Suprapubic skin (tissue), 3 donors: ENCODE measurements at regions not wholly inside any gene's neighbourhood (a gene's known extent, or its start where the extent isn't known, plus 50 kb on each side); places are given as distances from the start of the nearest gene placed in this dataset.

ENCODE experiments used
- CTCF ChIP-seq, 2 donors: fragments of 200-600 bp in 1 of 2; fragments of 450-650 bp in 1 of 2; sonication (generic) in 1 of 2; IDR thresholded peaks; one replicate each; pipeline ENCODE4 v1.5.1; 2016 to 2019; ENCODE audit warnings: antibody characterized with exemption in 2 of 2, mild to moderate bottlenecking in 1 of 2, moderate library complexity in 1 of 2
- EP300 ChIP-seq: sonication (generic); formaldehyde crosslinking; IDR thresholded peaks from one replicate; pipeline ENCODE4 v1.6.1; 2017; ENCODE audit warnings: antibody characterized with exemption
- POLR2A ChIP-seq, 2 donors: fragments of 450-650 bp; IDR thresholded peaks; one replicate each; pipeline ENCODE4 v1.6.1; 2017; ENCODE audit warnings: antibody characterized with exemption in 2 of 2, mild to moderate bottlenecking in 2 of 2, moderate library complexity in 2 of 2

GRCh38 chr14:34059037-34059924 is 108.4 kb upstream of the EGLN3 start:
- TF ChIP-seq POLR2A (IDR thresholded peaks at IDR 0.05) (no peak), CTCF (IDR thresholded peaks at IDR 0.05) (no peak), EP300 (no peak)
